Activated CD8-positive, alpha-beta memory T cell treated with anti-CD3 and anti-CD28 coated beads, Interleukin-2, amount 10 ng/mL, durations not matched to agents 7 days and 5 days (primary cell): ENCODE measurements at regions not wholly inside any gene's neighbourhood (a gene's known extent, or its start where the extent isn't known, plus 50 kb on each side); places are given as distances from the start of the nearest gene placed in this dataset.

ENCODE experiments used
- ATAC-seq: fragments of 150-1000 bp; cut with Tn5 transposase; one replicate; pipeline ENCODE4 v1.10.0; 2021; ENCODE audit warnings: moderate library complexity
- CTCF ChIA-PET: fragments of 350-600 bp; sonication (Branson Sonifier 250); formaldehyde crosslinking; loops from one replicate; lab custom pipeline; 2021; ENCODE audit warnings: antibody characterized with exemption; lab: Charles Lee
- DNase-seq: peaks from one replicate; pipeline ENCODE4 v3.0.0-alpha.2; 2020
- H3K27ac Mint-ChIP-seq: one replicate; pipeline ENCODE4 v1.8.0; 2021; ENCODE audit warnings: mild to moderate bottlenecking, mixed read lengths
- H3K27me3 Mint-ChIP-seq: one replicate; pipeline ENCODE4 v1.8.0; 2021; ENCODE audit warnings: mixed read lengths
- H3K36me3 Mint-ChIP-seq: one replicate; pipeline ENCODE4 v1.8.0; 2021; ENCODE audit warnings: mild to moderate bottlenecking, mixed read lengths
- H3K4me1 Mint-ChIP-seq: one replicate; pipeline ENCODE4 v1.8.0; 2021; ENCODE audit warnings: mixed read lengths
- H3K4me3 Mint-ChIP-seq: one replicate; pipeline ENCODE4 v1.8.0; 2021; ENCODE audit warnings: mild to moderate bottlenecking, moderate library complexity, mixed read lengths
- H3K9me3 Mint-ChIP-seq: one replicate; pipeline ENCODE4 v1.8.0; 2022; ENCODE audit warnings: low read depth, mixed read lengths

DNA sequence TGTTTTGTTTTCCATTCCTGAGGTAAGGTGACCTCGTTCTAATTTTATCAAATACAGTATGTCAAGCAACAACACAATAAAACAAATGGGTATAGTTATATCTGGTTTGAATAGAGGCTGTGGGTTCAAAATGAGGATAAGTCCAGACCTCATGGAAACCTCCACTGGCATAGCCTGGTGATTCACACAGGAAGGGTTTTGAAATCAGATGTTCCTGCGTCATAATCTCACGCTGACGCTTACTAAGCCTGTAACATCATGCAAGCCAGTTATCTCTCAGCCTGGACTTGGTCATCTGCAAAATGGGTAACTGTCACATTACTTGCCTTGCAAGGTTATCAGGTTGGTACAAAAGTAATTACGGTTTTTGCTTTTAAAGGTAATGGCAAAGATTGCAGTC is 1056.3 kb upstream of the EEF2KMT start:
- ATAC-seq (no peak), DNase-seq (no peak)
- no peaks in the 10 kb centered on the region for H3K27me3 Mint-ChIP-seq
- no peak overlapping the region for H3K4me3 Mint-ChIP-seq
- H3K27ac Mint-ChIP-seq = no peak overlapping the region
- no peaks in the 10 kb centered on the region for H3K4me1 Mint-ChIP-seq
- peaks cover 11% of the 10 kb centered on the region for H3K9me3 Mint-ChIP-seq
- CTCF ChIA-PET = no interaction called here
- H3K36me3 Mint-ChIP-seq = no peaks in the 10 kb centered on the region

DNA sequence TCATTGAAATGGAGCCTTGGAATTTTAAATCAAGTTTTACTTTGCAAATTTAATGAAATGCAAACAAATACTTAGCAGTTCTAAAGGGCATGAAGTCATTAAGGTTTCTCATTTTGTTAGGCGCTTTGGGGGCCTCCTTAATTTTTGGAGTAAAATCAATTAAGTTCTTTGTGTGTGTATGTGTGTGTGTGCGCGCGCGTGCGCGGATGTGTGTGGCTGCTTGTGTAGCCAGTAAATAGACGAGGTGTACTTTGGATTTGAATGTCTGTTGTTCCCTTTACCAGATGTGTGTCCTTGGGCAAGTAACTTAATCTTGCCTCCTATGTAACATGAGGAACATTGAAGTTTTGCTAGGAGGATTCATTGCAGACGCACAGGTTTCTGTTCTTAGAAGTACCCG is 1051.4 kb upstream of the EEF2KMT start:
- CTCF ChIA-PET = no interaction called here
- Mint-ChIP-seq H3K27me3 (no peaks in the 10 kb centered on the region), H3K4me3 (no peak overlapping the region)

DNA sequence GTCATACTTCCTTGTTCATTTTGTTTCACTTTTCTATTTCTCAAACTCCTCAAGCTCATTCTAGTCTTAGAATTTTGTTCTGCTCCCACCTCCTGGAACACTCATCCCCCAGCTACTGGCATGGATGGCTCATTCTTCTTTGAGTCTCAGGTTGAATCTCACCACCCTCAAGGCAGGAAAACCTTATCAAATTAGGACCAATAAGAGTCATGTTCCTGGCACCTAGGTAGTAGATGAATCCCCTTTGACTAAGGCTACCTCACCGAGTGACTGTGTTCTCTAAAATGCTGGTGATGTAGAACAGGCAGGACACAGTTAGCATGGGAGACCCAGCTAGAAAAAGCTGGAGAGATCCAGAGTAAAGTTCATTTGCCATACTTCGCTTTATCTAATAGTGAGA is 1050.8 kb upstream of the EEF2KMT start:
- ATAC-seq (no peak), DNase-seq (no peak)
- no peaks in the 10 kb centered on the region for H3K4me1 Mint-ChIP-seq
- no peaks in the 10 kb centered on the region for H3K27me3 Mint-ChIP-seq
- CTCF ChIA-PET = no interaction called here
- no peak overlapping the region for H3K4me3 Mint-ChIP-seq
- no peaks in the 10 kb centered on the region for H3K36me3 Mint-ChIP-seq
- no peak overlapping the region for H3K27ac Mint-ChIP-seq
- H3K9me3 Mint-ChIP-seq = peaks cover 12% of the 10 kb centered on the region

More for the DNA sequence above, 1051.4 kb upstream of the EEF2KMT start:
- Mint-ChIP-seq H3K9me3 (peaks cover 12% of the 10 kb centered on the region), H3K36me3 (no peaks in the 10 kb centered on the region), H3K4me1 (no peaks in the 10 kb centered on the region), H3K27ac (no peak overlapping the region)
- DNase-seq (no peak), ATAC-seq (no peak)

DNA sequence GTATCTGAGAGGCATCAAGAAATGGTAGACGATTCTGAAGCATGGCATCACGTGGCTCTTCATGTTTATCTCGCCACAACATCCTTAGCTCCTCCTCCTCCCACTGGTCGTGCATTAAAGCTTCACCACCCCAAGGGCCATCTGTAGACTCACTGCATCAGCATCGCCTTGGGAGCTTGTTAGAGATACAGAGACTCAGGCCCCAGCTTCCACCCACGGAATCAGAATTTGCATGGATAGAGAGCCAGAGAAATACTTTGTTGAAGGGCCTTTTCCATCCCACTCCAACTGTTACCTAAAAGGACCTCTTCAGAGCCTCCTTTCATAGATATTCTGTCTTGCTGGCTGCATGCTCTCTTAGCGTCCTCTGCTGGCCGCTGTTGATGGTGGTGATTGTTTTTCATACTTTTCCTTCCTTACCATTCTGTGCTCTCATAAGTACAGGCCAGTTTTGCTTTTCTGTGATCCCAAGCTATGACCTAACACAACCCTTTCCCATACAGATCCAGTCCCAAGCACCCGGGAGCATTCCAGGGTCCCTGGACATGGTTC is 1049.4 kb upstream of the EEF2KMT start:
- Mint-ChIP-seq H3K4me1 (no peaks in the 10 kb centered on the region), H3K9me3 (peaks cover 12% of the 10 kb centered on the region), H3K27me3 (no peaks in the 10 kb centered on the region), H3K27ac (no peak overlapping the region), H3K36me3 (no peaks in the 10 kb centered on the region), H3K4me3 (no peak overlapping the region)
- CTCF ChIA-PET = no interaction called here
- DNase-seq (no peak), ATAC-seq (no peak)

DNA sequence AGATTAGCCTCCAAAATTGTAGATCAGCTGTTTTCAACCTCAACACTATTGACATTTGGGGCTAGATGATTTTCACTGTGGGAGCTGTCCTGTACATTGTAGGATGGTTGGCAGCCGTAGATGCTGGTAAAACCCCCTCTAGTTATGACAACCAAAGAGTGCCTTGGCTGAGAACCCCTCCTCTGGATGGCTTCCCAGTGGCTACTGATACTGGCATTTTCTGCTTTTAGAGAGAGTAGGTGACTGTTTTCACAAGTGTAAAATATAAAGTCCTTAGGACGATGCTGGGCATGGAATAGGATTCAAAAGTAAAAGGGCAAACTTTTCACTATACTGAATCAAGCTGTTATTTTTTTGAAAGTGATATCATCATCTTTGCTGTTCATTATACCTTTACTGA is 1048.8 kb upstream of the EEF2KMT start:
- Mint-ChIP-seq H3K36me3 (no peaks in the 10 kb centered on the region), H3K27me3 (no peaks in the 10 kb centered on the region), H3K9me3 (peaks cover 10% of the 10 kb centered on the region), H3K4me1 (no peaks in the 10 kb centered on the region), H3K4me3 (no peak overlapping the region), H3K27ac (no peak overlapping the region)
- ATAC-seq = no peak
- CTCF ChIA-PET = no interaction called here
- DNase-seq = no peak

DNA sequence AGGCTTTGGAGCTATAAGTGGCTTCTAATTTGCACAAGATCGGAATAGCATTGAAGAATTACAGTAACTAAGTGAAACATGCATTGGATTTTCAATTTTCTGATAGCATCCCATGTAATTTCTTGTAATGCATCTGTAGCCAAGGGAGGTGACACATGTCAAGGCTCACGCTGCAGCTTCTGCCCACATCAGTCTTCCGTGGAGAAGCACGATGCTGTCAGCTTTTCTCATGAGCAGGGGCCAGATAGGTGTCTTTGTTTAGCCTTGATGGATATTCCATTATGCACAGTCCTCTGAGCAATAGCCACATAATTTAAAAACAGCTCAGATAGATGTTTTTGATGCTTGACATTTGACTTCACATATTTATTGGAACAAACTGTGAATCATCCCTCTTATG is 1046.9 kb upstream of the EEF2KMT start:
- no peaks in the 10 kb centered on the region for H3K27me3 Mint-ChIP-seq
- ATAC-seq (no peak), DNase-seq (no peak)
- no peak overlapping the region for H3K4me3 Mint-ChIP-seq
- H3K4me1 Mint-ChIP-seq = no peaks in the 10 kb centered on the region
- CTCF ChIA-PET = no interaction called here
- no peaks in the 10 kb centered on the region for H3K36me3 Mint-ChIP-seq
- peaks cover 18% of the 10 kb centered on the region for H3K9me3 Mint-ChIP-seq
- H3K27ac Mint-ChIP-seq = no peak overlapping the region

DNA sequence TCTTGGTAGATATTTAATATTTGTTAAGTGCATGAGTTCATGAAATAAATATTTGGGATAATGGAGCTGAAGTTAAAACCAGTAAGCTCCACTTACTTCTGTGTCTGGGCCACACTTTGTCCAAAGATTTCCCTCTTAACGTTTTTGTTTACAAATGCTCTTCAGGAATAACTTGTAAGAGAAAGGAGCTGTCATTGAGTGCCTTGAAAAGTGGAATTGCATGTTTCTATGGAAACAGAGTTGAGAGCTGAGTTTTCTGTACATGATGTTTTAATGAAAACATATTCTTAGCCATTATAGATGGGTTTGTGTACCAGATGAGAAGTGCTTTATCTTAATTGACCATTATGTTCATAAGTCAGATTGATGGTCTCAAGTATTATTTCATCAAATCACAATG is 1045.4 kb upstream of the EEF2KMT start:
- DNase-seq = no peak
- no peaks in the 10 kb centered on the region for H3K4me1 Mint-ChIP-seq
- H3K27ac Mint-ChIP-seq = no peak overlapping the region
- no peak for ATAC-seq
- H3K36me3 Mint-ChIP-seq = no peaks in the 10 kb centered on the region
- H3K4me3 Mint-ChIP-seq = no peak overlapping the region
- peaks cover 18% of the 10 kb centered on the region for H3K9me3 Mint-ChIP-seq
- H3K27me3 Mint-ChIP-seq = no peaks in the 10 kb centered on the region
- CTCF ChIA-PET = interaction anchor here (0.6 kb wide), 1 partner anchor 379 kb away, joined by 3 read pairs; no protein-coding TSS in a partner anchor

DNA sequence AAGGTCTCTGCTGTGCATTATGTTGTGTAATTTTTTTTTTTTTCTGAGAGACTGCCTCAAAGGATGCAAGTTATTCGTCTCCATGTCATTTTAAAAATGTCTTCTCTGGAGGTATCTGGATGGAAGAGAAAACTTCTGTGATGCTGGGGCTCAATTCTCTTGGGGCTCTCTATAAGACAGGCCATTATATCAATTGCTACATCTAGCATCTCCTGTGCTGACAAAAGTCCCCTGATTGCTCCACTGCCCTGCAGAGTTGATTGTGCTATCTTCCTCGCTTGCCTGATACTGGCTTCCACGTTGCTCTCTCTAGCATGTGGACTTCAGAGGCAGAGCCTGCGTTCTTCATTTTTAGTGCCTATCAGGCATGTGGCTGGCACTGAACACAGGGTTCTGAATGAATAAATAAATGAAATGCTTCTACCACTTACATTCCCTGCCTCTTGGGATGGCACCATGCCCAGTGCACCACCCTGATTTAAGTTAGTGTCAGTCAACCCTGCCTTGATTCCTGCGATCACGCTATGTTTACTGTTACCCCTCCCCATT is 1035.5 kb upstream of the EEF2KMT start:
- ATAC-seq (no peak), DNase-seq (no peak)
- Mint-ChIP-seq H3K9me3 (peaks cover 12% of the 10 kb centered on the region), H3K36me3 (no peaks in the 10 kb centered on the region), H3K4me1 (no peaks in the 10 kb centered on the region), H3K4me3 (no peak overlapping the region), H3K27ac (no peak overlapping the region), H3K27me3 (no peaks in the 10 kb centered on the region)
- CTCF ChIA-PET = no interaction called here

DNA sequence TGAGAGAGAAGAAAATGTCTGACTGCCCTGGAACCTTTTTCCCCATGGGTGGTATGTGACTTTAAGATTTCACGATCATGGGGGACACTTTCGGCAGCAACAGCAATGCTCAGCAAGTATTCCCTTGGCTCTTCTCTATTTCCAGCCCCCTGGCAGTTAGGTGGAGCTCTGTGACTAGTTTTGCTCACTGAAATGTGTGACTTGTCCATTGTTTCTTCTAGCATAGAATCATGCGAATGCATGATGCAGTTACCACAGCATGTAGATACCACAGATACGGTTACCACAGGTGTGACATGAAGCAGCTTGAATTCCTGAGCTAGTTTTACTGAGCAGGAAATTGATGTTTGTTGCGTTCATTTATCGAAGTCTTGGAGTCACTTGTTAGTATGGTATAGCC is 1034.5 kb upstream of the EEF2KMT start:
- no peaks in the 10 kb centered on the region for H3K36me3 Mint-ChIP-seq

DNA sequence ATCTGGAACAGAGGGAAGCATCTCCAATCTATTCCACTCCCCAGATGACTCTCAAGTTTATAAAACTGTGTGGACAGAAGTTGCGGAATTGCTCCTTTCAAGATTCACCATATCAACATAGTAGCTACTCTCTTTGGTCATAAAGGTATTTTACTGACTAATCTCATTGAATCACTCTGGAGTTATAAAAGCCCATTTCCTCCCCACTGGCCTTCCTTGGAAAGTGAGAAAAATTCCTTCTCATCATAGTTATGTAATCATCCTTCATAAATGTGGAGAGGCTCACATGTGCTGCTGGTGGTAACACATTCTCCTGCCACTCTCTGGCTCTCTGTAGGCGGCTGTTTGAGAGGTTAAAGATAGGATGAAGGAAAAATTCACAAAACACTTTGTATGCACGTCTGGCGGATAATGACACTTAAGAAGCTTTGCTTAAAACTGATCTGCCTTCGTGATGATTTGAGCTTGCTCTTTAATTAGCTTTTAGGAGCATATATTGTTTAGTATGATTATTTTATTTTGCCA is 1034.0 kb upstream of the EEF2KMT start:
- Mint-ChIP-seq H3K36me3 (no peaks in the 10 kb centered on the region), H3K27me3 (no peaks in the 10 kb centered on the region), H3K4me3 (no peak overlapping the region), H3K27ac (no peak overlapping the region), H3K4me1 (no peaks in the 10 kb centered on the region), H3K9me3 (peaks cover 10% of the 10 kb centered on the region)
- no peak for ATAC-seq
- no peak for DNase-seq
- CTCF ChIA-PET = no interaction called here

More for the DNA sequence above, 1034.5 kb upstream of the EEF2KMT start:
- no peak overlapping the region for H3K27ac Mint-ChIP-seq
- no peaks in the 10 kb centered on the region for H3K4me1 Mint-ChIP-seq
- DNase-seq = no peak
- no peaks in the 10 kb centered on the region for H3K27me3 Mint-ChIP-seq
- H3K4me3 Mint-ChIP-seq = no peak overlapping the region
- H3K9me3 Mint-ChIP-seq = peaks cover 12% of the 10 kb centered on the region
- no peak for ATAC-seq
- CTCF ChIA-PET = no interaction called here

DNA sequence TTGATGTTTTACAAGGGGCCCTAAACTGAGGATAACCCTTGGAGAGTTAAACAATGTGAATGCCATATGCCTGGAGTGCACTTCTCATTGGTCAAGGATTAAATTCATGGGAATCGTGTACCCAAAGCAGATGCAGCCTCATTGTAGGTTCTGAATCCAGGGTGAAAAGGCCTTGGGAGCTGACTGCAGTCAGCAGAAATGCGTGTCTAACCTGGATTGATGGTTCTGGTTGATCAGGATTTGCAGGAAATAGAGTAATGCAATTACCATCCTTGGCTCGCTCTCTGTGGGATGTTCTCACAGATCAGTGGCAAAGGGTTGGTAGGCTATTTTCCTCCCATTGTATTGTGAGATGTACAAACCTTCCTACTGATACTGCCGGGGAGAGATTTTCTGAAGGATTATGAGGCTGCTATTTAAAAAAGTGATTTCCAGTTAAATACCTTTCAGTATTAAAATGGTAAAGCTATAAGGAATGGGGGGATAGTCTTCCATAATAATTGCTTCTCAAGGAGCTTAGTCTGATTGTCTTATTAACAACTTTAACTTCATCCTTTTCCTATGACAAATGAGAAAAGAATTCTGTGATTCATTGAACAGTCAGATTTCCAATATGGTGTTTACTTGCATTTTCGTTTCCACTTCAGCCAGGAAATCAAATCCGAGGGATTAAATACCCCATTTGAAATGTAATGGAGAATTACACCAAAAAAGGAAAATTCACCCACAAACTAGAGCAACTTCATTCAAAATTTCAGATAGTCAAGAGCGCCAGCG is 1028.1 kb upstream of the EEF2KMT start:
- no peaks in the 10 kb centered on the region for H3K27me3 Mint-ChIP-seq
- CTCF ChIA-PET = no interaction called here

DNA sequence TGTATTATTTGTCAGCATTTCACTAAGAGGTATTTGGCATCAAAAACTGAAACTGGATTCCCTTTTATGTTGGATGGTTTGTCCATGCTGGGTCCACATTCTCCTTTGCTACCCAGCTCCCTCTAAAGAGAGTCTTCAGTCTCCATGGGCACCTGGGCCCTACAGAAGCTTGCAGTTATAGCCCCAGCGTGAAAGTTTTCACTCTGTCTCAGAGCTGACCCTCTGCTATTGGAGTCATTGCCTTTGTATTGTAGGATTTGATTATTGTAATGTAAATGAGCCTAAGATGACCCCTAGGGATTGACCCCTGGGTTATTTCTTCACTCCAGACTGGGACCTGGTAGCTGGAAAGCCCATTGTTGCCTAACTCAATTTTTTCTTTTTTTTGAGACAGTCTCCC is 1026.5 kb upstream of the EEF2KMT start:
- ATAC-seq = no peak
- no peak for DNase-seq
- H3K36me3 Mint-ChIP-seq = no peaks in the 10 kb centered on the region
- no peak overlapping the region for H3K27ac Mint-ChIP-seq
- H3K9me3 Mint-ChIP-seq = no peaks in the 10 kb centered on the region
- no peak overlapping the region for H3K4me3 Mint-ChIP-seq
- CTCF ChIA-PET = no interaction called here
- no peaks in the 10 kb centered on the region for H3K4me1 Mint-ChIP-seq
- H3K27me3 Mint-ChIP-seq = no peaks in the 10 kb centered on the region

More for the DNA sequence above, 1028.1 kb upstream of the EEF2KMT start:
- H3K27ac Mint-ChIP-seq = no peak overlapping the region
- no peaks in the 10 kb centered on the region for H3K36me3 Mint-ChIP-seq
- H3K4me3 Mint-ChIP-seq = no peak overlapping the region
- ATAC-seq (no peak), DNase-seq (no peak)
- H3K9me3 Mint-ChIP-seq = peaks cover 4% of the 10 kb centered on the region
- H3K4me1 Mint-ChIP-seq = no peaks in the 10 kb centered on the region

DNA sequence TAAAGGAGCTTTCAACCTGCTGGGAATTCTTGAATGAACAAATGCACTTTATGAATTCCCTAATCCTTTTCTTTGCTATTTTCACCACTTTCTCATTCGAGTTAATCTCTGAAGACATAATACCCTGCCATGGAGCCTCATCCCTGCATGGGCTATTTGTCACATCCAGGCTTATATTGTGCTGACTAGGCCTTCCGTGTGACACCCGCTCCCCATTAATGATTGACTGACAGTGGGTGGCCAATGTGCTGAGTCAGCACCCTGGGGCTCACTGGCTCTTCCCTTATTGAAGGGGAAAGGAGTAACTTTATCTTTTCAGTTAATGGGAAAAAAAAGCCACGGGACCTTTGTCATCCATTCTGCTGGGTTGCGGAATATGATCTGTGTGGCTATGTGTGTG is 1024.8 kb upstream of the EEF2KMT start:
- Mint-ChIP-seq H3K27ac (no peak overlapping the region), H3K27me3 (no peaks in the 10 kb centered on the region), H3K36me3 (no peaks in the 10 kb centered on the region), H3K4me1 (no peaks in the 10 kb centered on the region), H3K9me3 (no peaks in the 10 kb centered on the region), H3K4me3 (no peak overlapping the region)
- CTCF ChIA-PET = no interaction called here
- ATAC-seq = no peak
- no peak for DNase-seq

DNA sequence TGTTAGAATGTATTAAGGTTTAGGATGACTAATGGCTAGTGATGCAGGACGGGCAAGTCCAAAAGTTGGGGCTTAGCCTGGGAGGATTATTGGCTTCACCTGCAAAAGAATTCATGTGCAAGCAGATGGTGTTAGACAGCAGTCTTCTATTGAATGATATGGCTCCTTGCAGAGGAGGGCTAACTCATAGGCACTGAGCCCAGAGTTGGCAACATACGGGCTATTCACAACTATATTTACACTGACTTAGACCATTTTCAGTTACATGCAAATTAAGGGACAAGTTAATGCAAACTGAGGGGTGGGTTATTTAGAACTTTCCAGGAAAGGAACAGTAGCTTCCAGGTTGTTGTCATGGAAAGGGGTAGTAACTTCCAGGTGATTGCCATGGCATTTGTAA is 1017.1 kb upstream of the EEF2KMT start:
- H3K4me1 Mint-ChIP-seq = no peaks in the 10 kb centered on the region
- H3K4me3 Mint-ChIP-seq = no peak overlapping the region
- H3K36me3 Mint-ChIP-seq = no peaks in the 10 kb centered on the region
- CTCF ChIA-PET = no interaction called here
- H3K9me3 Mint-ChIP-seq = peaks cover 2% of the 10 kb centered on the region
- DNase-seq (no peak), ATAC-seq (no peak)
- H3K27ac Mint-ChIP-seq = no peak overlapping the region
- H3K27me3 Mint-ChIP-seq = no peaks in the 10 kb centered on the region
